ENCODE measurements at regions not wholly inside any gene's neighbourhood (a gene's known extent, or its start where the extent isn't known, plus 50 kb on each side); places are given as distances from the start of the nearest gene placed in this dataset.

DNA sequence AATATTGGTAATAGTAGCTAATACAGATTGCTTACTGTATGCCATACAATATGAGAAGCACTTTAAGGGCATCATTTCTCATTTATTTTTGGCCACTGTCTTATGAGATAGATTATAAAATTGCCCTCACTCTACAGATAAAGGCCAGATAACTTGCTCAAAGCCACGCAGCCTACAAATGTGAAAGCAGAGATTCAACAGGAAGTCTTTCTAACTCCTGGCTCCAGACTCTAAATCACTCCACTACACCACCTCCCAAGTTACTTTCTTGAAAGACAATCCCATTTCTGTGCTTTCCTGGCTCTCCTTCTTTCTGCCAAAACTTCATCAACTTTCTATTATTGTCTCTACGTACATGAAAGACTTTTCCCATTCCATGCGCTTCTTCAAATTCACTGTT, 194.7 kb downstream of the FBXO8 start:
- no peak overlapping the region for H2BK5ac ChIP-seq (ENCODE audit: insufficient read length, low read length)
- H3K27ac ChIP-seq (ENCODE audit: insufficient read length, low read depth, low read length), result no peak overlapping the region
- no peak overlapping the region for H3K27ac Mint-ChIP-seq
- H3K14ac ChIP-seq (ENCODE audit: insufficient read depth, low read length), result no peak overlapping the region
- H3K4me1 Mint-ChIP-seq, result no peaks in the 10 kb centered on the region
- DNase-seq, result no peak
- H3K23ac ChIP-seq (ENCODE audit: insufficient read length, low read depth, low read length), result no peak overlapping the region
- H3K79me2 ChIP-seq (ENCODE audit: insufficient read depth, low read length), result no peaks in the 10 kb centered on the region
- H4K5ac ChIP-seq (ENCODE audit: insufficient read length, low read depth, low read length), result no peak overlapping the region
- no peaks in the 10 kb centered on the region for H3K27me3 ChIP-seq (ENCODE audit: insufficient read depth, low read length)
- H2BK12ac ChIP-seq (ENCODE audit: insufficient read length, low read depth, low read length), result no peak overlapping the region
- no peak overlapping the region for H3K4me2 ChIP-seq (ENCODE audit: insufficient read depth, insufficient read length, low read length)
- H4K8ac ChIP-seq (replicated peaks; ENCODE audit: insufficient read length, low read depth, low read length), result no peak overlapping the region
- no peaks in the 10 kb centered on the region for H3K79me1 ChIP-seq (ENCODE audit: insufficient read depth, low read depth, low read length, poor library complexity, severe bottlenecking)
- no peaks in the 10 kb centered on the region for H3K23me2 ChIP-seq (ENCODE audit: insufficient read length, low read depth, low read length, poor library complexity, severe bottlenecking)
- H2AFZ ChIP-seq (ENCODE audit: low read length), result no peak overlapping the region
- H3K4me1 ChIP-seq (ENCODE audit: insufficient read depth, low read length), result no peaks in the 10 kb centered on the region
- no peak overlapping the region for H3T11ph ChIP-seq (ENCODE audit: low read length)
- TF ChIP-seq, protein P1, sequence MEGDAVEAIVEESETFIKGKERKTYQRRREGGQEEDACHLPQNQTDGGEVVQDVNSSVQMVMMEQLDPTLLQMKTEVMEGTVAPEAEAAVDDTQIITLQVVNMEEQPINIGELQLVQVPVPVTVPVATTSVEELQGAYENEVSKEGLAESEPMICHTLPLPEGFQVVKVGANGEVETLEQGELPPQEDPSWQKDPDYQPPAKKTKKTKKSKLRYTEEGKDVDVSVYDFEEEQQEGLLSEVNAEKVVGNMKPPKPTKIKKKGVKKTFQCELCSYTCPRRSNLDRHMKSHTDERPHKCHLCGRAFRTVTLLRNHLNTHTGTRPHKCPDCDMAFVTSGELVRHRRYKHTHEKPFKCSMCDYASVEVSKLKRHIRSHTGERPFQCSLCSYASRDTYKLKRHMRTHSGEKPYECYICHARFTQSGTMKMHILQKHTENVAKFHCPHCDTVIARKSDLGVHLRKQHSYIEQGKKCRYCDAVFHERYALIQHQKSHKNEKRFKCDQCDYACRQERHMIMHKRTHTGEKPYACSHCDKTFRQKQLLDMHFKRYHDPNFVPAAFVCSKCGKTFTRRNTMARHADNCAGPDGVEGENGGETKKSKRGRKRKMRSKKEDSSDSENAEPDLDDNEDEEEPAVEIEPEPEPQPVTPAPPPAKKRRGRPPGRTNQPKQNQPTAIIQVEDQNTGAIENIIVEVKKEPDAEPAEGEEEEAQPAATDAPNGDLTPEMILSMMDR (conservative IDR thresholded peaks at IDR 0.05), result no peak
- no peak overlapping the region for H2BK15ac ChIP-seq (ENCODE audit: low read depth, low read length)
- H3K9ac ChIP-seq (ENCODE audit: extremely low read depth, insufficient read length, low read length), result no peak overlapping the region
- H3K9me3 Mint-ChIP-seq, result peaks cover 0 to 2% of the 10 kb centered on the region in 2 experiments; a peak in 1 of 5 replicates
- no peak overlapping the region for H3K4me3 Mint-ChIP-seq
- no peak overlapping the region for H3K18ac ChIP-seq (ENCODE audit: insufficient read length, low read depth, low read length)
- H2AK5ac ChIP-seq (ENCODE audit: insufficient read length, low read length), result no peak overlapping the region
- no peaks in the 10 kb centered on the region for H3K36me3 Mint-ChIP-seq (ENCODE audit: insufficient read depth in 1 of 3, low read depth in 3 of 3)
- no peak overlapping the region for H3K4ac ChIP-seq (ENCODE audit: low read depth, low read length)
- no CpG with 5 or more reads among the region's 3 CpGs for WGBS (ENCODE audit: extremely low coverage, insufficient read length, low lambda C conversion rate)
- H2BK120ac ChIP-seq (ENCODE audit: low read depth, low read length, poor library complexity, severe bottlenecking), result no peak overlapping the region
- H2BK20ac ChIP-seq (ENCODE audit: low read depth, low read length, poor library complexity, severe bottlenecking), result no peak overlapping the region
- no peaks in the 10 kb centered on the region; the same call in 1 of the 2 replicates for H3K27me3 Mint-ChIP-seq (ENCODE audit: low read depth)
- H3K56ac ChIP-seq (ENCODE audit: insufficient read length, low read depth, low read length), result no peak overlapping the region
- no peaks in the 10 kb centered on the region for H3K9me3 ChIP-seq (ENCODE audit: control insufficient read depth, low read depth, low read length)
- H4K20me1 ChIP-seq (ENCODE audit: control insufficient read depth, insufficient read depth, insufficient read length), result no peaks in the 10 kb centered on the region
- H4K91ac ChIP-seq (ENCODE audit: insufficient read length, low read depth, low read length), result no peak overlapping the region
